HFF-Myc (cell line): ENCODE measurements at regions not wholly inside any gene's neighbourhood (a gene's known extent, or its start where the extent isn't known, plus 50 kb on each side); places are given as distances from the start of the nearest gene placed in this dataset.
A peak's percentile ranks its signal among the peaks of the same experiment; 100 is the strongest.
"Not testable (repeated sequence)": the region's sequence is repeated elsewhere in the genome, so short reads cannot be mapped to it uniquely, and the experiment has no call there.

Source experiments
- DNase-seq: peaks from one replicate; pipeline ENCODE4 v3.0.0-alpha.2; 2011; ENCODE audit warnings: low read depth; ENCODE audit errors: extremely low read depth
- H3K4me3 ChIP-seq: replicated peaks from 2 replicates; pipeline ENCODE4 v1.5.1; 2011; ENCODE audit warnings: low read depth, mild to moderate bottlenecking, control low read depth, low read length
- CTCF ChIP-seq: IDR thresholded peaks from 2 replicates; pipeline ENCODE4 v1.5.1; 2012; ENCODE audit warnings: mild to moderate bottlenecking, low read depth, low read length, control low read depth; ENCODE audit errors: missing control alignments

- no peak for TF ChIP-seq CTCF
- DNase-seq = no peak
- no peak overlapping the region for H3K4me3 ChIP-seq
Observed at GRCh38 chr21:16455526-16455925, 725.7 kb downstream of the USP25 start.

GRCh38 chr21:16455978-16456377, 726.2 kb downstream of the USP25 start:
- H3K4me3 ChIP-seq = no peak overlapping the region
- no peak for TF ChIP-seq CTCF

GRCh38 chr21:16457498-16457897, 727.7 kb downstream of the USP25 start:
- H3K4me3 ChIP-seq = no peak overlapping the region
- no peak for DNase-seq
- TF ChIP-seq CTCF = no peak

More at GRCh38 chr21:16455978-16456377, 726.2 kb downstream of the USP25 start:
- no peak for DNase-seq

- DNase-seq = no peak
- TF ChIP-seq CTCF = peak; percentile 19
- H3K4me3 ChIP-seq = no peak overlapping the region
Observed at GRCh38 chr21:16460936-16461335, 731.2 kb downstream of the USP25 start.

GRCh38 chr21:16464211-16464889, 734.6 kb downstream of the USP25 start:
- DNase-seq, H3K4me3 ChIP-seq: not testable (repeated sequence)

GRCh38 chr21:16468184-16468583, 738.4 kb downstream of the USP25 start:
- no peak for TF ChIP-seq CTCF
- no peak for DNase-seq

GRCh38 chr21:16473988-16474387, 744.2 kb downstream of the USP25 start:
- DNase-seq = no peak
- no peak overlapping the region for H3K4me3 ChIP-seq
- TF ChIP-seq CTCF = no peak

More at GRCh38 chr21:16468184-16468583, 738.4 kb downstream of the USP25 start:
- H3K4me3 ChIP-seq = no peak overlapping the region
